ENCODE measurements at regions not wholly inside any gene's neighbourhood (a gene's known extent, or its start where the extent isn't known, plus 50 kb on each side); places are given as distances from the start of the nearest gene placed in this dataset.

- FAIRE-seq, result no peak
Measured at GRCh38 chr5:74141053-74141452, 499.5 kb downstream of the ENC1 start.

- FAIRE-seq, result no peak
Measured at GRCh38 chr5:74140409-74140808, 500.1 kb downstream of the ENC1 start.

DNA sequence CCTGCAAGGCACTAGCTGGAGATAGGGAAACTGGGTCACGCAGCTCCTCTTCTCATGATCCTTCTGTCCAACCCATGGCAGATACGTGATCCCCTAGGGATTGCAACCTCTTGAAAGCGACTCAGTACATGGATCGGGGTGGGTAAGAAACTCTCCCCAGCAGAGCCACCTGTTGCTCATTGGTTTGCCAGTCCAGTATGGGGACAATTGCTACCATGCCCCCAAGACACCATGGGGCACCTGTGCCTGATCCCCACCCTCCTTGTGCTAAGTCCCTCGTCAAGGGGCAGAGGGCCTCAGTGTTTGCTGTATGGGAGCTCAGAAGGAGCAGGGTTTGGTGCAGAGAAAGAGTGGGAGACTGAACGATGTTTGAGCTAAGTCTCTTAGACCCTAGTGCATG is 500.9 kb downstream of the ENC1 start:
- FAIRE-seq, result no peak

- no peak for FAIRE-seq
Measured at GRCh38 chr5:74138721-74139120, 501.8 kb downstream of the ENC1 start.

DNA sequence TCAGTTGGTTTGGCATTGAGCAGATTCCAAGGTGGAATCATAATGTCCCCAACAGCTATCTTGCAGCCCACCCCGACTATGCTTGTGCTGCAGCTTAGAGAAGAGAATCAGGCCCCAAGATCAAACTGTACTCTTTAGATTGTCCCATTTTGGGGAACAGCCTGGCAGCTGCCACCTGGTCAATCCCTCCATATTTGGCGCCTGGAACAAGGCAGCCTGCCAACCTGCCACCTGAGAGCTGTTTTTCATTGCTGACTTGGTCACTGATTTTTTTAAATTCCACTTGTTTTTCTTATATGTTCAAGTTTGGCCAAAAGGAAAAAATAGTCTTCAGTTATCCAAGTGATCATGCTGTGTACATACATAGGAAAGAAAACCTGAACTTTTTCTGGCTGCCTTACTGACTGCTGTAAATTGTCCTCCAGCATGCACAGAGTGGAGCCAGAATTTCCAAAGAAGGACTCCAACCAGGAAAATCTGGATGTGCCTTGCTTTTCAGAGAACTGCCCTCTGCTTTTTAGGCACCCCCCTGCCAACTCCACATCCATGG is 504.2 kb downstream of the ENC1 start:
- no peak for FAIRE-seq

DNA sequence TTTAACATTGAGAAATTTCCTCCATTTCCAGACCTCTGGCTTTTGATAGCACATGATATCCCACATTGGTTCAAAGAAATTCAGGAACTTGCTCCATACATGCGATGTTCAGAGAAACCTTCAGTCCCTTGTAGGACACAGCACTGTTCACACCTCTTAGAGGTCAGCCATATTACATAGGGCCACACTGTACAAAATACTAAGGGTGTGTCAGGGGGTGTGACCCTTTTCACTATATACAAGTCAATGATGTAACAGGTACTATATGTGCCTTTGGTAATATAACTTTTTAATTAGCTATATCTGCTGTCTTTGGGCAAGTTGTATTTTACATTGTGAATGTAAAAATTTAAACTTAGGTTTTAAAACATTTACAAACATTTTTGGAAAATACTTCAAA is 505.5 kb downstream of the ENC1 start:
- no peak for FAIRE-seq

GRCh38 chr5:74132485-74132884 is 506.5 kb downstream of the ARHGEF28 start:
- no peak for FAIRE-seq

DNA sequence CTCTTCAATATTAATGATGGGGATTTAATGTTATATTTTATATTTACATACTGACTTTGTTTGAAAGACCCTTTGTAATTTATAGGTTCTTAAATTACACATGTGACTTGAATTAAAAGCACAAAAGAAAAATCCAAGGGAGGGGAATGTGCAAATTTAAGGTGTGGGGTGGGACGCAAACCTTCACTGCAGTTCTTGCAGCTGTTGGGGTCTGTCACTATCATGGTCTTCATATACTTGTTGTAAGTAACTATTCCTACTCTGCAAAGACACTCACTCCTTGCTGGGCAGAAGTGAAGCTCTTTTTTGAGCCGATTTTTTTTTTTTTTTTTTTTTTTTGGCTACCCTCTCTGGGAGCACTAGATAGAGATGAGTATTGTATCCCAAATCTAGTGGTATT is 505.3 kb downstream of the ARHGEF28 start:
- no peak for FAIRE-seq

GRCh38 chr5:74130155-74130897 is 504.3 kb downstream of the ARHGEF28 start:
- no peak for FAIRE-seq

DNA sequence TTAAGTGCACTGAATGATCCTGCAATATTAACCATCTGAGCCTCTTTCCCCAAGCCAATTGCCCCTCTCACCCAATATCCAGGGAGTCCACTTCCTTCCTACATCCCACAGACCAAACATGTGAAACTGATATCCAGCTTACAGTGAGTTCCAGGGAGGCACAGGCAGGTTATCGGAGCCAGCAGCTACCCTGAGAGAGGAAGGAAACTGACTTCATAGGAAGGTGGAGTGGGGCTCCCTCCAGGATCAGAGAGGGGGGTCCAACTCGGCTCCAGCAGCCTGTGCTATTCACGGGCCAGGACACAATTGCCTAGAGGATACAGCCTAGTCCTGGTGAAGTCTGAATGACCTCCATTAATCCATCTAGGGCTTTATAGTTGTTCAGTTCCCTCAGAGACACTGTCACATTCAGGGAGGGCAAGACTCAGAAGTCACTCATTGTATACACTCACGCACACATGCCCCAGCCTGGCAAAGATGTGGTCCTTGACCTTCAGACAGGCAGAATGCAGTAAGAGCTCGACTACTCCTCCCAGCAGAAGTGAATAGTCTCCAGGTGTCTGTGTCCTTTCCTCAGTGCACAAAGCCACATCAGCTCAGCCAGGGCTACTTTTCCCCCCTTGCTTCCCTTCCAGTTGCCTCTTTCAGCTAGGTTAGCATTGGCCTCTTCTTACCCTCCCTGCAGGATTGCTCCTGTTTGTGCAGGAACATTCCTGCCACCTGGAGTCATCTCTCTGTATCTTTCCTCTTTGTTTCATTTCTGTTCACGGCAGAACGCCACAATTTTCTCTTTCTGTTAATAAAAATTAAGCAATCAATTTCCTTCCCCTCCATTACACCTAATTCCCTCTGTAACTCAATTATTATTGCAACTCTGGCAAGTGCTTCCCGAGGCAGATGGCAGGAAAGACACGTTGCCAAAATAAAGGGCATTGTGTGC is 501.7 kb downstream of the ARHGEF28 start:
- no peak for FAIRE-seq

- no peak for FAIRE-seq
Measured at GRCh38 chr5:74126294-74126693, 500.3 kb downstream of the ARHGEF28 start.

GRCh38 chr5:74124826-74125225 is 498.8 kb downstream of the ARHGEF28 start:
- no peak for FAIRE-seq

DNA sequence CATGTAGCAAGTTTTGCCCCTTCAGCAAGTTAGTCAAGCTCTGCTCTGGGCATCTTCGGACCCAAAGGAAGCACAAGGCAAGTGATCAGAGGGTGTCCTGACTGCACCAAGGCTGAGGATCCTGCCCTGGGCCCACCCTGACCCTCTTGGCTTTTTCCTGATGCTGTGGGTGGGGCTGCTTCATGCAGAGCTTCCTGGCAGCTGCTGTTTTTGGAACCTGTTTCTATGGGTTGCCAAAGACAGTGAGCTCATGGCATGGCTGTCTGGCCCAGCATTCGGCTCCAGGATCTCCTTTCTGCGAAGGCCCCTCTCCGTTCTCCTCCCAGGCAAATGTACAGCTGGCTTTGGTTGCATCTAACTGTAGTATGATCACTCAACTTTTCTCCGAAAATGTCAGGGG is 497.9 kb downstream of the ARHGEF28 start:
- FAIRE-seq, result no peak

GRCh38 chr5:74122979-74123590 is 497.1 kb downstream of the ARHGEF28 start:
- no peak for FAIRE-seq

GRCh38 chr5:74122175-74122574 is 496.2 kb downstream of the ARHGEF28 start:
- no peak for FAIRE-seq

DNA sequence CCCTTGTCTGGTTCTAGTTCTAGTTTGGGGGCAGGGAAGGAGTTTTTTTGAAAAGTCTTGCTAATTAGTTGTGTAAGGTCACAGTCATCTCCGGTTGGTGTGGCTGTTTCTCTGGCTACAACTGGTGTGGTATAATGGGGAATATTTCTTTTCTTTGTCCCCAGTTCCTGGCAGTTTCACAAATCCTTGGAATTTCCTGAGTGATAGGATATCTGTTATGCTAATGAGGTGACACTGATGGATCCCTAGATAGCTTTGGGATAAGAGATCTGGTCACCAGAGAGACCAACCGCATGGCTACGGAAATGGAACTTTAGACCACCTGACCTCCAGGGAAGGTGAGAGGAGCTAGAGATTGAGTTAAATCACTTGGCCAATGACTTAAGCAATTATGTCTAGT is 494.6 kb downstream of the ARHGEF28 start:
- no peak for FAIRE-seq

DNA sequence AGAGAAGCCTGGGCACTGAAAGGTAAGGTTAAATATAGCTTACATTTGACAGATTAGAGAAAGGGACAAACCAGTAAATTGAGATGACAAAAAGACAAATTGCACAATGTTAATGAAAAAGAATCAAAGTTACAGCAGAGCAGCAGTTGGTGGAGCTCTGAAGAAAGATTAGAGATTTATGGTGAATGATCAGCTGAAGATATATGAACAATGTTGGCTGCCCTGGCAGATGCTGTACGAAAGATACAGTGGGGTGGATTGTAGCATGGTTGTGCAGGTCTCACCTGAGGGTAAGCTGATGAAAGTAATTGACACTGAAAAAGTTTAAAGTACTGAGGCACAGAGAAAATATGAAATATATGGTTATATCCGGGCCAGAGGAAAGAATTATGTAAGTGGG is 492.1 kb downstream of the ARHGEF28 start:
- no peak for FAIRE-seq

- FAIRE-seq, result no peak
Measured at GRCh38 chr5:74116984-74117383, 491.0 kb downstream of the ARHGEF28 start.

GRCh38 chr5:74116266-74116665 is 490.3 kb downstream of the ARHGEF28 start:
- no peak for FAIRE-seq

GRCh38 chr5:74113927-74114326 is 487.9 kb downstream of the ARHGEF28 start:
- FAIRE-seq, result no peak

DNA sequence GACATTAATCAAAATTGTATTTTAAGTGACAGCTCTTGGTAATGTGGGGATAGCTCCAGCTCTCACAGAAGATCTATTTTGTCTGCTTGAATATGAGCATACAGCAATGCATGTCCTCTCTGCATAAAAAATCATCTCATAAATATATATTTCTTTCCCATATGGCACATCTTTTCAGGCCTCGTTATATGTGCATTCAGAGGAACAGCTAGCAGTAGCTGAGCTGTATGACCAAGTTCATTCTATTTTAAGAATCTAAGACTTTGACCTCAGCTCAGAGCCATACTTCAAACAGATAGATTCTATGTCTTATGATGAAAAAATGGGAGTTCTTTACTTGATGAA is 487.2 kb downstream of the ARHGEF28 start:
- no peak for FAIRE-seq

DNA sequence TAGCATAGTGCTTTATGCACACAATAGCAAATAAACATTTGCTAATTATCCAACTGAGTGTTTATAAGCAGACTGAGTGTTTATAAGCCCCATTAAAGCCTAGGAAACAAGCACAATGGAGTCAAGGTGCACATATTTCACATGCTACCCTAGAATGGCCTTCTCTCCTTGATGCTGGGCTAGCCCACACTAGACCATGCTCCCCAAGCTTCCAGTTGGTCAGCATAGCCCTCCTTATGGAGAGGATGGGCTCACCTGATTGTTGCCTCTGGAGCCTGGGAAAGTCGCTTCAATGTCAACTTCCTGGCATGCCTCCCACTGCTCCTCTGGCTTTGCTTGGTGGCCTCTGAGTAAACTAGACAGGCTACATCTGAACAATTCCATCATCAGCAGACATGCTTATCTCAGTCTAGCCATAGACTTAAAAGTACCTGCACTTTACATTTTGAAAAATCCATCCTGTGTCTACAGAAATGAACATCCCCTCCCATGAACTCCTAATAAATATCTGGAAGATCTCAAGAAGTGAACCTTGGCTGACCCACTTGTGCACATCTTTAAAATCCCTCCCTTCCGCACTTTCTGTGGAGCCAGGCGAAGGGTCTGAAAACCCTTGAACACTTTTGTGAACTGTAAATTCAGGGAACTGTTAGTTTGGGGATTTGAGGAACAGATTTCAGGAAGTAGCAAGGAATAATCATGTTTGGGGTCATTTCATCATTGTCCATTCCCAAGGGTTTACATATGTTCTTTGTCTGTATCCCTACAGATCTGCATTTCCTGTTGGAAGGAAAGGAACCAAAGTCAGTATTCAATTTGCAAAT is 486.6 kb downstream of the ARHGEF28 start:
- no peak for FAIRE-seq
